ENCODE measurements at regions not wholly inside any gene's neighbourhood (a gene's known extent, or its start where the extent isn't known, plus 50 kb on each side); places are given as distances from the start of the nearest gene placed in this dataset.

DNA sequence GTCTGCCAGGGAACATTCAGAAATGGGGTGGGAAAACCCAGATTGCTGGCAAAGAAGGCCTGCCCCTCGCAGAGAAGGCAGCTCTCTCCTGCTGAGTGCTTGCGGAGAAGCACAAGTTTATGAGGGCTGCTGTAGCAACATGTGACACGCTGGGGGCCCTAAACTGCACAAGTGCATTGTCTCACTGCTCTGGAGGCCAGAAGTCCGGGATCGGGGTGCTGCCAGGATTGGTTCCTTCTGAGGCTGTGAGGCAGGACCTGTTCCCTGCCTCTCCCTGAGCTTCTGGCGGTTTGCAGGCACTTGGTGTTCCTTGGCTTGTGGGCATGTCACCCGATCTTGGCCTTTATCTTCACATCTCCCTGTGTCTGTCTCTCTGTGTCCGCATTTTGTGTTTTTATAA is 75.6 kb upstream of the NEURL1B start:
- TF ChIP-seq, protein P1, sequence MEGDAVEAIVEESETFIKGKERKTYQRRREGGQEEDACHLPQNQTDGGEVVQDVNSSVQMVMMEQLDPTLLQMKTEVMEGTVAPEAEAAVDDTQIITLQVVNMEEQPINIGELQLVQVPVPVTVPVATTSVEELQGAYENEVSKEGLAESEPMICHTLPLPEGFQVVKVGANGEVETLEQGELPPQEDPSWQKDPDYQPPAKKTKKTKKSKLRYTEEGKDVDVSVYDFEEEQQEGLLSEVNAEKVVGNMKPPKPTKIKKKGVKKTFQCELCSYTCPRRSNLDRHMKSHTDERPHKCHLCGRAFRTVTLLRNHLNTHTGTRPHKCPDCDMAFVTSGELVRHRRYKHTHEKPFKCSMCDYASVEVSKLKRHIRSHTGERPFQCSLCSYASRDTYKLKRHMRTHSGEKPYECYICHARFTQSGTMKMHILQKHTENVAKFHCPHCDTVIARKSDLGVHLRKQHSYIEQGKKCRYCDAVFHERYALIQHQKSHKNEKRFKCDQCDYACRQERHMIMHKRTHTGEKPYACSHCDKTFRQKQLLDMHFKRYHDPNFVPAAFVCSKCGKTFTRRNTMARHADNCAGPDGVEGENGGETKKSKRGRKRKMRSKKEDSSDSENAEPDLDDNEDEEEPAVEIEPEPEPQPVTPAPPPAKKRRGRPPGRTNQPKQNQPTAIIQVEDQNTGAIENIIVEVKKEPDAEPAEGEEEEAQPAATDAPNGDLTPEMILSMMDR (IDR thresholded peaks at IDR 0.05; ENCODE audit: low read depth, low read length, missing control alignments) = no peak
- H3K4me3 ChIP-seq (replicated peaks; ENCODE audit: low read depth, low read length) = no peak overlapping the region
- DNase-seq (ENCODE audit: extremely low read depth, low read depth) = no peak

DNA sequence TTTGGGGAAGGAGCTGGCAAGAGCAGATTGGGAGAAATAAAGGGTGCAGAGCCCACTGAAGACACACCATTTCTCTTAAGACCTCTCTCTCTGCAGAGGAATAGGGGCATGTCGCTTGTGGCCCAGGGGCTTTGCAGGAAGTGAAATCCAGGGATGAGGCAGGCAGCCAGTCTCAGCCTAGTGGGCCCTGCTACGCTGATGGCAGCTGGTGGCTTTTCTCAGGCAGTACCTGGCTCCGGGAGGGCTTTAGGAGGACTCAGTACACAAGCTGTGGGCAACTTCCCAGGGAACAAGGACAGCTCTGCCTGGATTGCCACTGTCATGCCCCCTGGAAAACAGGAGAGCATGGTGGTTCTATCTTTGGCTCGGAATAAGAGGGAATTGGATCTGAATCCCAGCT is 76.2 kb upstream of the NEURL1B start:
- TF ChIP-seq, protein P1 (IDR thresholded peaks at IDR 0.05; ENCODE audit: low read depth, low read length, missing control alignments) = no peak
- H3K4me3 ChIP-seq (replicated peaks; ENCODE audit: low read depth, low read length) = no peak overlapping the region
- DNase-seq (ENCODE audit: extremely low read depth, low read depth) = no peak

DNA sequence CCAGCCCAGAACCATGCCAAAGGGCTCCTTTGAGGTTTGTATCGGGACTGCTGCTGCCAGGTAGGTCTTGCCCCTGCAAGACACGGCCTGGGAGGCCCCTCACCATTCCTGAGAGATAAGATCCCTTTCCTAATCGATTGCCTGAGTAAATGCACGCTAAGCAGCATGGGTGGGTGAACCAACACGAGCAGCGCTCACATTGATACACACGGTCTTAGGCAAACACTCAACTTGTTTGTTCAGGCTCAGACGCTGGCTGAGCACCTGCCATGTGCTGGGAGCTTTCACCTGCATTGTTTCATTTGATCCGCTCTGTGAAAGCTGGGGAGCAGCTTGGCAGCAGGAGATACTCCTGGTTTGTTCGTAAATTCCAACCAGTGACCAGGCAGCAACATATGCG is 76.9 kb upstream of the NEURL1B start:
- no peak overlapping the region for H3K4me3 ChIP-seq (replicated peaks; ENCODE audit: low read depth, low read length)
- DNase-seq (ENCODE audit: extremely low read depth, low read depth) = no peak
- TF ChIP-seq, protein P1 (IDR thresholded peaks at IDR 0.05; ENCODE audit: low read depth, low read length, missing control alignments) = no peak

DNA sequence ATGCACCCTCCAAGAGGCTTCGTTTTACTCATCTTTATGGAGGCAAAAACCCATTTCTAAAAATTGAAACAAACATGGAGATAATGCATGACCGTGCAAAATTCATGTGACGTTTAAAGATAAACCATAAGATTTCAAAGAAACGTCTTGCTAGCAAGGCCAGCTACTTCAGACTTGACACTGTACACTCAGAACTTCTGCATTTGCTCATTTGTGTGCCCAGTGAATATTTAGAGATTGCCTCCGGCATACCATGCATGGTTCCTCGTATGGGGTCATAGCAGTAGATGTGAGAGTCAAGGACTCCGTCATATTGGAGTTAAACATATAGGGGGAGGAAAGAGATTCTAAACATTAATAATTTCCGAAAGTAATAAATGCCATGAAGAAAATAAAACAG is 78.6 kb upstream of the NEURL1B start:
- TF ChIP-seq, protein P1 (IDR thresholded peaks at IDR 0.05; ENCODE audit: low read depth, low read length, missing control alignments) = no peak
- no peak overlapping the region for H3K4me3 ChIP-seq (replicated peaks; ENCODE audit: low read depth, low read length)
- no peak for DNase-seq (ENCODE audit: extremely low read depth, low read depth)

DNA sequence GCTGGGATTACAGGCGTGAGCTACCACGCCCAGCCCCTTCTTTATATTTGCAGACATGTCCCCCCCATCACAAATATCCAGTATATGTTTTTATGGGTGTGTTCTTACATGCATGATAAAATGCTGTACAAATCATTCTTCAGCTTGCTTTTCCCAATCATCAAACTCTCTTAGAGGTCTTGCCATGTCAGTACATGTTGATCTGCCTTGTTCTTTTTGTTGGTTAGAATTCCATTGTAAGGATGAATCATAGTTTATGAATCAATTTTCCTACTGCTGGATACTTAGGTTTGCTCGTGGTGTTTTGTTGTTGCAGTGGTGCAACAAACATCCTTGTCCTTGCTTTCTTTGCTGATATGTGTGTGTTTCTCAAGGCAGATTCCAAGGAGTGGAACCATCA is 79.9 kb upstream of the NEURL1B start:
- TF ChIP-seq, protein P1 (IDR thresholded peaks at IDR 0.05; ENCODE audit: low read depth, low read length, missing control alignments) = no peak
- no peak for DNase-seq (ENCODE audit: extremely low read depth, low read depth)
- no peak overlapping the region for H3K4me3 ChIP-seq (replicated peaks; ENCODE audit: low read depth, low read length)

DNA sequence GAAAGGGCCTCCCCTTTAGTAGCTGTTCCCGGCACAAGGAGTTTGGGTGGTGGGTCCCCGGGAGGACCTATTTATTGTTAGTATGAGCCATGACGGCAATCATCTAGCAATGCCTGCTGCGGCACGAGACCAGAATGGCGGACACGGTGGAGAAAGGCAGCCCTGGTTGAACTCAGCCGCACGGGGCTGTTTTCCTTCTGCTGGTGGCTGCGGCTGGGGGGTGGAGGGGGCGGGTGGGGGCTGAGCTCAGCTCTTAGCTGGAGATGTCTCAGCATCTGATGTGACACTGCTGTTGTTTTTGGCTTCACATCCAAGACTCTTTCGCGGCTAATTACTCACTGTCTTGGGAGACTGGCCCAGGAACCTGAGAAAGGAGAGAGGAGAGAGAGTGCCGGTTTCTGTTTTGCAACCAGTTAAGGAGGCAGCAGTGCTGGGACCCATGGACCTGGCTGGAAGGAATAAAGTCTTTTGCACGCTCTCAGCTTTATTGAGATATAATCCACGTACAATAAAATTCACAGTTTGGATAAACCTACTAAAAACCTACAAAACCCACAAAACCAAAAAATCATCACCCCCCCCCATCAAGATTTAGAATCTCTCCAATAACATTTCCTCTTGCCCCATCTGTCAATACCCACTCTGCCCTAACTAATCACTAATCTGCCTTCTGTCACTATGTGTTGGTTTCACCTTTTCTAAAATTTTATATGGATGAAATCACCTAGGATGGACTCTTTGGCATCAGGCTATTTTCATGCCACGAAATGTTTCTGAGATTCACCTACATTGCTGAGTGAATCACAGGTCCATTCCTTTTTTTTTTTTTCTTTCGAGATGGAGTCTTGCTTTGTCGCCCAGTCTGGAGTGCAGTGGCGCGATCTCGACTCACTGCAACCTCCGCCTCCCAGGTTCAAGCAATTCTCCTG is 81.8 kb upstream of the NEURL1B start:
- H3K4me3 ChIP-seq (replicated peaks; ENCODE audit: low read depth, low read length) = no peak overlapping the region
- DNase-seq (ENCODE audit: extremely low read depth, low read depth) = peak; percentile 45
- TF ChIP-seq, protein P1 (IDR thresholded peaks at IDR 0.05; ENCODE audit: low read depth, low read length, missing control alignments) = no peak

Data from HFF-Myc (cell line).